ENCODE measurements at regions not wholly inside any gene's neighbourhood (a gene's known extent, or its start where the extent isn't known, plus 50 kb on each side); places are given as distances from the start of the nearest gene placed in this dataset.
"Not testable (repeated sequence)": the region's sequence is repeated elsewhere in the genome, so short reads cannot be mapped to it uniquely, and the experiment has no call there.

GRCh38 chr2:184268900-184269477 lies 329.3 kb upstream of the ZNF804A start:
- DNase-seq: no peak

DNA sequence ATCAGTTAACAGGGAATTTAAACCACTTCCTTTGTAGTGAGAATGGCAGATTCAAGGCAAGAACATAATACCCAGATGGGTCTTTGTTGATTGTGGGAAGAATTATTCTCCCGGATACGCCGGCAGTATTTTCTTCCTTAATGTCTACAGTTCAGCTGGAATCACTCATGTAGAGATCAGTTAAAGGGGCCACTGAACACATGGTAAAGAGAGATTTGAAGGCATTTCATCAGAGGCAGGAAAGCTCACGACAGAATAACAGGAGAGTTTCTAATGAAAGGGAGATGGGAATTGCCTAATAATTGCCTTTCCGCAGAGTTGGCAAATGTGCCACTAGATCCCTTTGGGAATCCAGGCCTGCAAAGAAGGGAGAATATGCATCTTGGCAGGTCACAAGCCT lies 327.7 kb upstream of the ZNF804A start:
- no peak for DNase-seq

DNA sequence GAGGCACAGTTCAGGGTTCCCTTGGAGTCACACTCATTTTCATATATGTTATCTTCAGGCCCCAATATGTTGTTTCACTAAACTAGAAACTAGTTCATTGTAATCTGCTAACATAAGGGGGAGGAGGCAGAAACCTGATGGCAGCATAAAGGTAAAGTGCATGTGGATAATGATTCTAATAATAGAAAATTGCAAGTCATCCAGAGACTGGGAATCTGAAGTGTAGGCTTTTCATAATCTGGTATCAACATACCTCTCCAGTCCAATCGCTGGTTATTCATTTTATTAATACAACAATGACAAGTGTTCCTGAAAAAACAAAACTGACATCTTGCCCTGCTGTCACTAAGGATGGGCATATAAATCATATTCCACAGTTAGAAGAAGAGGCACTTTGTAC lies 326.3 kb upstream of the ZNF804A start:
- no peak for DNase-seq

- DNase-seq: no peak
Measured at GRCh38 chr2:184294831-184295230, 303.5 kb upstream of the ZNF804A start.

DNA sequence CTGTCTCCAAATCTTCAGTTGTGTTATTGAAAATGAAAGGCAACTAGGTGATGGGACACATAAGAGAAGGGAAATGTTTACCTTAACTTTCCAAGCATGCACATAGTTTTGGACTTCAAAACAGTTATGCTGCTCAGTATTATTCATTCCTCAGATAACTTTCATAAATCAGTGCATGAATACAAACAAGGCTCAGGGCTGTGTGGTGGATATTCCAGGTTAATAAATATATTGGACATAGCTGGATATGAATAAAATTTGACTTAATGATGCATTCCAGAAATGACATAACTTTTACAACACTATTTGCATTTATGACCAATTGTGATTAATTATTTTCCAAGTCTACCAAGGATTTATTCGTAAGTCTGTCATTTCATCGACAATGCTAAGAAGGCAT lies 301.2 kb upstream of the ZNF804A start:
- no peak for DNase-seq

DNA sequence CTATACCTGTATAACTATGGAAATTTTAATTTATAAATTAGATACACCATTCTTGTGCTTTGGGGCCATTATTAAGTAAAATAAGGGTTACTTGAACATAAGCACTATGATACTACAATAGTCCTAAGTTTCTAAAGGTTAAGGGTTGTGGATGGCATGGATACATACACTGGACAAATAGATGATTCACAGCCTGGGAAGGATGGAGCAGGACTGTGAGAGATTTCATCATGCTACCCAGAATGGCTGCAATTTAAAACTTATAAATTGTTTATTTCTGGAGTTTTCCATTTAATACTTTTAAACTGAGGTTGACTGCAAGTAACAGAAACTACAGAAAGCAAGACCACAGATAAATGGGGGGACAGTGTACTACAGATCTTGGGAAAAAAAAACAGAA lies 295.8 kb upstream of the ZNF804A start:
- DNase-seq: no peak

GRCh38 chr2:184304006-184304405 lies 294.3 kb upstream of the ZNF804A start:
- no peak for DNase-seq

- DNase-seq: no peak
Measured at GRCh38 chr2:184305105-184305504, 293.2 kb upstream of the ZNF804A start.

- DNase-seq: no peak
Measured at GRCh38 chr2:184308706-184309105, 289.6 kb upstream of the ZNF804A start.

GRCh38 chr2:184312970-184313369 lies 285.4 kb upstream of the ZNF804A start:
- DNase-seq: no peak

DNA sequence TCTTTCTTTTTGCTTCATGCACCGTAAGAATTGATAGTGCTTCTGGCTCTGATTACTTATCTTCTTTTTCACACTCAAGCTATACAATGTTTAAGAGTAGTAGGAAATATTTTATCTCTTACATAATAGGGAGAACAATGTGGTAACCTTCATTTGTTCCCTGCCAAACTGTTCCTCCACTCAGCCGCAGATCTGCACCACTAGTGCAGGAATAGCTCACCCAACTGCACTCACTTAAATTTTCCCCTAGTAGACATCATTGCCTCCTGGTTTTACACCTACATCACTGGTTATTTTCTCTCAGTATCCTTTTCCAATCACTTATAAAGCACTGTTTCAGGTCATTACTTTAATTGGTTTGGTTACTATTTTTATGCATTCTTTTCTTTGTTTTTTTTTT lies 283.5 kb upstream of the ZNF804A start:
- no peak for DNase-seq

GRCh38 chr2:184316921-184317320 lies 281.4 kb upstream of the ZNF804A start:
- DNase-seq: no peak

DNA sequence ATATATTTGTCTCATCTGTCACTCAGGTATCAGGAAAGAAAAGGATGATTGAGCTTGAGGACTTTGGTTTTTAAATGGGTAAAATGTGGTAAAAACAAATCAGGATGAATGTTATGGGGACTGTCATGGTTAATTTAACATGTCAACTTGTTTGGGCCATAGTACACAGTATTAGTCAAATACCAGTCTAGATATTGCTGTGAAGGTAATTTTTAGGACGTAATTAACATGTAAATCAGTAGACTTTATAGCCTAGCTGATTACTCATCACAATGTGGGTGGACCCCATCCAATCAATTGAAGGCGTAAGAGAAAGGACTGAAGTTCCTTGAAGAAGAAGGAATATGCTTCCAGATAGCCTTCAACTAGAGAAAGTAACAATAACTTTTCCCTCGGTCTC lies 275.7 kb upstream of the ZNF804A start:
- DNase-seq: no peak

DNA sequence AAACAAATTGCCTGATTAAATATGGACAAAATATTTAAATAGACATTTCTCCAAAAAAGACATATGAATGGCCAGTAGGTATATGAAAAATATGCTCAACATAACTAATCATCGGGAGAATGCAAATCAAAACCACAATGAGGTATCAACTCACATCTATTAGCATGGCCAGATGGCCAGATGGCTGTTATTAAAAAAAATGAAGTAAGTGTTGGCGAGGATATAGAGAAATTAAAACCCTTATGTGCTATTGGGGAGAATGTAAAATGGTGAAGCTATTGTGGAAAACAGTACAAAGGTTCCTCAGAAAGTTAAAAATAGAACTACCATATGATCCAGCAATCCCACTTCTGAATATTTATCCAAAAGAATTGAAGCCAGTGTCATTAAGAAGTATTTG lies 272.3 kb upstream of the ZNF804A start:
- DNase-seq: no peak

DNA sequence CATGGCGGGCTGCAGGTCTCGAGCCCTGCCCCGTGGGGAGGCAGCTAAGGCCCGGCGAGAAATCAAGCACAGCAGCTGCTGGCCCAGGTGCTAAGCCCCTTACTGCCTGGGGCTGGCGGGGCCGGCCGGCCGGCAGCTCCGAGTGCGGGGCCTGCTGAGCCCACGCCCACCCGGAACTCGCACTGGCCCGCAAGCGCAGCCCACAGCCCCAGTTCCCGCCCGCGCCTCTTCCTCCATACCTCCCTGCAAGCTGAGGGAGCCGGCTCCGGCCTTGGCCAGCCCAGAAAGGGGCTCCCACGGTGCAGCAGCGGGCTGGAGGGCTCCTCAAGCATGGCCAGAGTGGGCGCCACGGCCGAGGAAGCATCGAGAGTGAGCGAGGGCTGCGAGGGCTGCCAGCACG lies 270.5 kb upstream of the ZNF804A start:
- not testable (repeated sequence) for DNase-seq

GRCh38 chr2:184330561-184330960 lies 267.8 kb upstream of the ZNF804A start:
- not testable (repeated sequence) for DNase-seq

- no peak for DNase-seq
Measured at GRCh38 chr2:184336688-184337087, 261.6 kb upstream of the ZNF804A start.

- no peak for DNase-seq
Measured at GRCh38 chr2:184338771-184339170, 259.6 kb upstream of the ZNF804A start.

- DNase-seq: no peak
Measured at GRCh38 chr2:184339966-184340365, 258.4 kb upstream of the ZNF804A start.

DNA sequence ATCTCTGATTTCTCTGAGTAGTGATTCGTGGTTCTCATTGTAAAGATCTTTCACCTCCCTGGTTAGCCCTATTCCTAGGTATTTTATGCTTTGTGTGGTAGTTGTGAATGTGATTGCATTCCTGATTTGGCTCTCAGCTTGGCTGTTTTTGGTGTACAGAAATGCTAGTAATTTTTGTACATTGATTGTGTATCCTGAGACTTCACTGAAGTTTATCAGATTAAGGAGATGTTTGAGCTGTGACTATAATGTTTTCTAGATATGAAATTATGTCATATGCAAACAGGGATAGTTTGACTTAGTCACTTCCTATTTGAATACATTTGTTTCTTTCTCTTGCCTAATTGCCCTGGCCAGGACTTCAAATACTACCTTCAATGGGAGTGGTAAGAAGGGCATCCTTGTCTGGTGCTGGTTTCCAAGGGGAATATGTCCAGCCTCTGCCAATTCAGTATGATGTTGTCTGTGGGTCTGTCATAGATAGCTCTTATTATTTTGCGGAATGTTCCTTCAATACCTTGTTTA lies 251.9 kb upstream of the ZNF804A start:
- no peak for DNase-seq

- DNase-seq: no peak
Measured at GRCh38 chr2:184351126-184351525, 247.2 kb upstream of the ZNF804A start.

GRCh38 chr2:184357033-184357432 lies 241.3 kb upstream of the ZNF804A start:
- DNase-seq: no peak

DNA sequence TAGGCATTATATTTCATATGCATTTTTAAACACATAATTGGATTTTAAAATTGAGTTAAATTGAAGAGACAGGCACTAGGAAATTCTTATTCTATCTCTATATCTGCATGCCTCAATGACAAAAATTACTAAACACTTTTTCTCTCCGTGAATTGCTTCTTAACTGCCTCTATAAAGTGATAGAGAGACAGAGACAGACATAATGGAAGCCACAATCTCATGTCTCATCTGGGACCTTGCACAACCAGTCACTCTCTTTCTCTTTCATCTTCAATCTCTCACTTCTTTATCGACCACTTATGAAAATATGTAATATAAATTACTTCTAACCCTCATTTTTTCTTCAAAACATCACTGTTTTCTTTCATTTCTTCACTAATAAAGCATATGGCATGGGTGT lies 238.9 kb upstream of the ZNF804A start:
- DNase-seq: no peak

- no peak for DNase-seq
Measured at GRCh38 chr2:184363213-184363612, 235.1 kb upstream of the ZNF804A start.

GRCh38 chr2:184367211-184367610 lies 231.1 kb upstream of the ZNF804A start:
- DNase-seq: no peak

DNA sequence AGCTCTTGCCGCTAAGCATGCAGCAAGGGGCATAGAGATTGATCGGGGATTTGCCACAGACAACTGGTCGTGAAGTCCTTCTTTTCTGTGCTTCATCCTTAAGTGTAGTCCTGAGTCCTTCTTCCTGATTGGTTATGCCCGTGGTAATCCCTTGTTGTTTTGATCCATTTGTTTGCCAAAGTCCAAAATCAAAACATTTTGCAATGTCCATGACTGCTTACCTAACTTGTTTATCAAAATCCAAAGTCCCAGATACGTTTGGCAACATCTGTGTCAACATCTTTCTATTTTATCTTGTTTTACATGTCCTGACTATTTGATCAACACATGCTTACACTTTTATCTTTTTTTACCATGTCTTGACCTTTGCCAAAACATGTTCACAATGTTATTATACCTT lies 229.0 kb upstream of the ZNF804A start:
- DNase-seq: no peak
